ENCODE measurements at regions not wholly inside any gene's neighbourhood (a gene's known extent, or its start where the extent isn't known, plus 50 kb on each side); places are given as distances from the start of the nearest gene placed in this dataset.
"Not testable (repeated sequence)": the region's sequence is repeated elsewhere in the genome, so short reads cannot be mapped to it uniquely, and the experiment has no call there.

- TF ChIP-seq CTCF (conservative IDR thresholded peaks at IDR 0.05; ENCODE audit: low read length); EZH2phosphoT487 (IDR thresholded peaks at IDR 0.05; ENCODE audit: borderline replicate concordance): not testable (repeated sequence)
These were observed 206.9 kb downstream of the LAT start for GRCh38 chr16:29191636-29192180.

All from Loucy (cell line).